Liver (tissue), 8 donors: ENCODE measurements at regions not wholly inside any gene's neighbourhood (a gene's known extent, or its start where the extent isn't known, plus 50 kb on each side); places are given as distances from the start of the nearest gene placed in this dataset.

Experiments
- DNase-seq: peaks from one replicate; pipeline ENCODE4 v3.0.0-alpha.2; 2017; ENCODE audit warnings: low spot score
- H3K27ac ChIP-seq, 2 donors: one replicate each; pipeline ENCODE4 v1.7.0; 2013; ENCODE audit warnings: inconsistent platforms in 2 of 2, low read length in 2 of 2, control low read depth in 1 of 2, low read depth in 1 of 2, mild to moderate bottlenecking in 1 of 2
- H3K27me3 ChIP-seq, 4 donors: one replicate each; pipeline versions ENCODE4 v1.6.1 to v1.7.0; 2013; ENCODE audit warnings: low read length in 3 of 4, inconsistent platforms in 1 of 4, mild to moderate bottlenecking in 1 of 4, moderate library complexity in 1 of 4; ENCODE audit not compliant: control insufficient read depth in 4 of 4, insufficient read depth in 4 of 4
- H3K36me3 ChIP-seq, 4 donors: one replicate each; pipeline versions ENCODE4 v1.6.1 to v1.7.0; 2013; ENCODE audit warnings: low read length in 3 of 4, mild to moderate bottlenecking in 3 of 4, low read depth in 1 of 4, moderate library complexity in 1 of 4; ENCODE audit not compliant: control insufficient read depth in 4 of 4, insufficient read depth in 3 of 4
- H3K4me1 ChIP-seq, 4 donors: one replicate each; pipeline versions ENCODE4 v1.6.1 to v1.7.0; 2013; ENCODE audit warnings: low read length in 3 of 4, mild to moderate bottlenecking in 3 of 4, moderate library complexity in 1 of 4; ENCODE audit not compliant: control insufficient read depth in 4 of 4, insufficient read depth in 4 of 4
- H3K4me3 ChIP-seq, 3 donors: one replicate each; pipeline versions ENCODE4 v1.6.1 to v1.7.0; 2013; ENCODE audit warnings: low read length in 3 of 3, control low read depth in 1 of 3, low read depth in 1 of 3, mild to moderate bottlenecking in 1 of 3
- H3K9ac ChIP-seq, 2 donors: one replicate each; pipeline ENCODE4 v1.7.0; 2013; ENCODE audit warnings: low read length in 2 of 2, mild to moderate bottlenecking in 2 of 2, moderate library complexity in 2 of 2, control low read depth in 1 of 2, low read depth in 1 of 2
- H3K9me3 ChIP-seq, 4 donors: one replicate each; pipeline versions ENCODE4 v1.6.1 to v1.7.0; 2013; ENCODE audit warnings: low read length in 3 of 4; ENCODE audit not compliant: control insufficient read depth in 4 of 4
- EGR1 ChIP-seq, 2 donors: IDR thresholded peaks; 2 replicates each; pipeline ENCODE4 v1.6.1; 2016 to 2018; ENCODE audit warnings: antibody characterized with exemption in 2 of 2, low read depth in 2 of 2
- FOXA1 ChIP-seq: IDR thresholded peaks from 2 replicates; pipeline ENCODE4 v1.6.1; 2016; ENCODE audit warnings: antibody characterized with exemption
- FOXA2 ChIP-seq: IDR thresholded peaks from 2 replicates; pipeline ENCODE4 v1.6.1; 2016; ENCODE audit warnings: antibody characterized with exemption
- GABPA ChIP-seq, 2 donors: IDR thresholded peaks in 1 of 2; conservative IDR thresholded peaks in 1 of 2; 2 replicates each; pipeline ENCODE4 v1.6.1; 2016; ENCODE audit warnings: antibody characterized with exemption in 2 of 2, mild to moderate bottlenecking in 1 of 2, moderate library complexity in 1 of 2
- HNF4A ChIP-seq, 2 donors: conservative IDR thresholded peaks; 2 replicates each; pipeline ENCODE4 v1.6.1; 2016; ENCODE audit warnings: antibody characterized with exemption in 2 of 2, mild to moderate bottlenecking in 2 of 2
- HNF4G ChIP-seq: IDR thresholded peaks from 2 replicates; pipeline ENCODE4 v1.6.1; 2016; ENCODE audit warnings: antibody characterized with exemption
- JUND ChIP-seq, 2 donors: IDR thresholded peaks; 2 replicates each; pipeline ENCODE4 v1.6.1; 2016; ENCODE audit warnings: antibody characterized with exemption in 2 of 2
- NR2F2 ChIP-seq: IDR thresholded peaks from 2 replicates; pipeline ENCODE4 v1.6.1; 2016; ENCODE audit warnings: antibody characterized with exemption
- RAD21 ChIP-seq, 2 donors: IDR thresholded peaks; 2 replicates each; pipeline ENCODE4 v1.6.1; 2016; ENCODE audit warnings: antibody characterized with exemption in 2 of 2, mild to moderate bottlenecking in 2 of 2
- RXRA ChIP-seq, 2 donors: IDR thresholded peaks; 2 replicates each; pipeline ENCODE4 v1.6.1; 2017 to 2018; ENCODE audit warnings: antibody characterized with exemption in 2 of 2, mild to moderate bottlenecking in 1 of 2
- SP1 ChIP-seq: IDR thresholded peaks from 2 replicates; pipeline ENCODE4 v1.6.1; 2018; ENCODE audit warnings: antibody characterized with exemption, mild to moderate bottlenecking
- TAF1 ChIP-seq: conservative IDR thresholded peaks from 2 replicates; pipeline ENCODE4 v1.6.1; 2016; ENCODE audit warnings: antibody characterized with exemption, mild to moderate bottlenecking
- YY1 ChIP-seq: IDR thresholded peaks from 2 replicates; pipeline ENCODE4 v1.6.1; 2016; ENCODE audit warnings: antibody characterized with exemption, mild to moderate bottlenecking
- WGBS: extraction: QIAGEN DNeasy Blood & Tissue Kit; methylation state at CpG from one replicate; pipeline ENCODE4 v1.1.7; 2013; 5-methylcytosine and 5-hydroxymethylcytosine counted together
- TF ChIP-seq, protein P1 (sequence below): IDR thresholded peaks from 2 replicates; pipeline ENCODE4 v1.6.1; 2016; ENCODE audit warnings: antibody characterized with exemption, mild to moderate bottlenecking
- TF ChIP-seq, protein P2 (sequence below): IDR thresholded peaks from 2 replicates; pipeline ENCODE4 v1.6.1; 2016; ENCODE audit warnings: antibody characterized with exemption
- TF ChIP-seq, protein P3 (sequence below): fragments of 150-350 bp; IDR thresholded peaks from 2 replicates; pipeline ENCODE4 v1.5.1; 2017; ENCODE audit warnings: improper control_type of control experiment, low read depth, low read length; ENCODE audit not compliant: missing input control
- TF ChIP-seq, protein P4 (sequence below): IDR thresholded peaks from 2 replicates; pipeline ENCODE4 v1.6.1; 2016; ENCODE audit warnings: antibody characterized with exemption
- TF ChIP-seq, protein P5 (sequence below): IDR thresholded peaks from 2 replicates; pipeline ENCODE4 v1.6.1; 2016; ENCODE audit warnings: antibody characterized with exemption
- donor health status: healthy.
- donor health status: healthy.
- donor health status: healthy.
- donor health status: healthy.
- donor health status: healthy.

DNA sequence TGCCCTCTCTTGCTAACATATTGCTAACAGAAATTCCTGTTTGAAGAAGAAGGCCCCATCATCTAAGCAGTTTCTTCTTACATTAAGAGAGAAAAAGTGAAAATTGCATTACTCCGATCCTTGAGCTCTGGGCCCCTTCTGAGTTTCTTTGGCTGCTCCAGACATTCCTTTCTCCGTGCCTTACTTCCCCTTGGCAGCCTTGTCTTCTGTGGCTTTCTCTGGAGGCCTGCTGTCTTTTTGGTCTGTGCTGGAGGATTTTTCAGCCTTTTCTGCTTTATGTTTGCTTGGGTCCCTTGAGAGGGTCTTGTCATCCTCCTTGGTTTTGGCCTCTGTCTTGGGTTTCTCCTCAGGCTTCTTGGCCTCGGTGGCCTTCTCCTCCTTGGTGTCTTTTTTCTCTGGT, 378.8 kb upstream of the CHD6 start:
- no peak overlapping the region for H3K27ac ChIP-seq
- H3K36me3 ChIP-seq: no peaks in the 10 kb centered on the region

More for the DNA sequence above, 378.8 kb upstream of the CHD6 start:
- DNase-seq: no peak
- TF ChIP-seq YY1: no peak
- TF ChIP-seq, protein P1, sequence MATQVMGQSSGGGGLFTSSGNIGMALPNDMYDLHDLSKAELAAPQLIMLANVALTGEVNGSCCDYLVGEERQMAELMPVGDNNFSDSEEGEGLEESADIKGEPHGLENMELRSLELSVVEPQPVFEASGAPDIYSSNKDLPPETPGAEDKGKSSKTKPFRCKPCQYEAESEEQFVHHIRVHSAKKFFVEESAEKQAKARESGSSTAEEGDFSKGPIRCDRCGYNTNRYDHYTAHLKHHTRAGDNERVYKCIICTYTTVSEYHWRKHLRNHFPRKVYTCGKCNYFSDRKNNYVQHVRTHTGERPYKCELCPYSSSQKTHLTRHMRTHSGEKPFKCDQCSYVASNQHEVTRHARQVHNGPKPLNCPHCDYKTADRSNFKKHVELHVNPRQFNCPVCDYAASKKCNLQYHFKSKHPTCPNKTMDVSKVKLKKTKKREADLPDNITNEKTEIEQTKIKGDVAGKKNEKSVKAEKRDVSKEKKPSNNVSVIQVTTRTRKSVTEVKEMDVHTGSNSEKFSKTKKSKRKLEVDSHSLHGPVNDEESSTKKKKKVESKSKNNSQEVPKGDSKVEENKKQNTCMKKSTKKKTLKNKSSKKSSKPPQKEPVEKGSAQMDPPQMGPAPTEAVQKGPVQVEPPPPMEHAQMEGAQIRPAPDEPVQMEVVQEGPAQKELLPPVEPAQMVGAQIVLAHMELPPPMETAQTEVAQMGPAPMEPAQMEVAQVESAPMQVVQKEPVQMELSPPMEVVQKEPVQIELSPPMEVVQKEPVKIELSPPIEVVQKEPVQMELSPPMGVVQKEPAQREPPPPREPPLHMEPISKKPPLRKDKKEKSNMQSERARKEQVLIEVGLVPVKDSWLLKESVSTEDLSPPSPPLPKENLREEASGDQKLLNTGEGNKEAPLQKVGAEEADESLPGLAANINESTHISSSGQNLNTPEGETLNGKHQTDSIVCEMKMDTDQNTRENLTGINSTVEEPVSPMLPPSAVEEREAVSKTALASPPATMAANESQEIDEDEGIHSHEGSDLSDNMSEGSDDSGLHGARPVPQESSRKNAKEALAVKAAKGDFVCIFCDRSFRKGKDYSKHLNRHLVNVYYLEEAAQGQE: no peak
- TF ChIP-seq, protein P2, sequence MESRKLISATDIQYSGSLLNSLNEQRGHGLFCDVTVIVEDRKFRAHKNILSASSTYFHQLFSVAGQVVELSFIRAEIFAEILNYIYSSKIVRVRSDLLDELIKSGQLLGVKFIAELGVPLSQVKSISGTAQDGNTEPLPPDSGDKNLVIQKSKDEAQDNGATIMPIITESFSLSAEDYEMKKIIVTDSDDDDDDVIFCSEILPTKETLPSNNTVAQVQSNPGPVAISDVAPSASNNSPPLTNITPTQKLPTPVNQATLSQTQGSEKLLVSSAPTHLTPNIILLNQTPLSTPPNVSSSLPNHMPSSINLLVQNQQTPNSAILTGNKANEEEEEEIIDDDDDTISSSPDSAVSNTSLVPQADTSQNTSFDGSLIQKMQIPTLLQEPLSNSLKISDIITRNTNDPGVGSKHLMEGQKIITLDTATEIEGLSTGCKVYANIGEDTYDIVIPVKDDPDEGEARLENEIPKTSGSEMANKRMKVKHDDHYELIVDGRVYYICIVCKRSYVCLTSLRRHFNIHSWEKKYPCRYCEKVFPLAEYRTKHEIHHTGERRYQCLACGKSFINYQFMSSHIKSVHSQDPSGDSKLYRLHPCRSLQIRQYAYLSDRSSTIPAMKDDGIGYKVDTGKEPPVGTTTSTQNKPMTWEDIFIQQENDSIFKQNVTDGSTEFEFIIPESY: no peak
- no peak for TF ChIP-seq TAF1
- TF ChIP-seq SP1: no peak
- TF ChIP-seq HNF4G: no peak
- TF ChIP-seq JUND (IDR thresholded peaks at IDR 0.05): no peak
- no peak for TF ChIP-seq NR2F2
- TF ChIP-seq FOXA2: no peak
- TF ChIP-seq, protein P3, sequence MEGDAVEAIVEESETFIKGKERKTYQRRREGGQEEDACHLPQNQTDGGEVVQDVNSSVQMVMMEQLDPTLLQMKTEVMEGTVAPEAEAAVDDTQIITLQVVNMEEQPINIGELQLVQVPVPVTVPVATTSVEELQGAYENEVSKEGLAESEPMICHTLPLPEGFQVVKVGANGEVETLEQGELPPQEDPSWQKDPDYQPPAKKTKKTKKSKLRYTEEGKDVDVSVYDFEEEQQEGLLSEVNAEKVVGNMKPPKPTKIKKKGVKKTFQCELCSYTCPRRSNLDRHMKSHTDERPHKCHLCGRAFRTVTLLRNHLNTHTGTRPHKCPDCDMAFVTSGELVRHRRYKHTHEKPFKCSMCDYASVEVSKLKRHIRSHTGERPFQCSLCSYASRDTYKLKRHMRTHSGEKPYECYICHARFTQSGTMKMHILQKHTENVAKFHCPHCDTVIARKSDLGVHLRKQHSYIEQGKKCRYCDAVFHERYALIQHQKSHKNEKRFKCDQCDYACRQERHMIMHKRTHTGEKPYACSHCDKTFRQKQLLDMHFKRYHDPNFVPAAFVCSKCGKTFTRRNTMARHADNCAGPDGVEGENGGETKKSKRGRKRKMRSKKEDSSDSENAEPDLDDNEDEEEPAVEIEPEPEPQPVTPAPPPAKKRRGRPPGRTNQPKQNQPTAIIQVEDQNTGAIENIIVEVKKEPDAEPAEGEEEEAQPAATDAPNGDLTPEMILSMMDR: no peak
- TF ChIP-seq FOXA1: no peak
- TF ChIP-seq, protein P4, sequence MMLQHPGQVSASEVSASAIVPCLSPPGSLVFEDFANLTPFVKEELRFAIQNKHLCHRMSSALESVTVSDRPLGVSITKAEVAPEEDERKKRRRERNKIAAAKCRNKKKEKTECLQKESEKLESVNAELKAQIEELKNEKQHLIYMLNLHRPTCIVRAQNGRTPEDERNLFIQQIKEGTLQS: no peak
- TF ChIP-seq RXRA (IDR thresholded peaks at IDR 0.05): no peak
- TF ChIP-seq, protein P5, sequence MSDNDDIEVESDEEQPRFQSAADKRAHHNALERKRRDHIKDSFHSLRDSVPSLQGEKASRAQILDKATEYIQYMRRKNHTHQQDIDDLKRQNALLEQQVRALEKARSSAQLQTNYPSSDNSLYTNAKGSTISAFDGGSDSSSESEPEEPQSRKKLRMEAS: no peak
- no peak for TF ChIP-seq HNF4A (conservative IDR thresholded peaks at IDR 0.05)
- no peak for TF ChIP-seq EGR1 (IDR thresholded peaks at IDR 0.05; ENCODE audit: low read depth in 2 of 2)
- TF ChIP-seq GABPA (IDR thresholded peaks at IDR 0.05 in 1 of 2, conservative IDR thresholded peaks at IDR 0.05 in 1 of 2): no peak
- TF ChIP-seq RAD21 (IDR thresholded peaks at IDR 0.05): no peak
- Histone ChIP-seq H3K4me1 (no peaks in the 10 kb centered on the region), H3K9me3 (no peaks in the 10 kb centered on the region), H3K27me3 (peaks cover 0 to 6% (median 0%) of the 10 kb centered on the region in 4 donors), H3K9ac (no peak overlapping the region), H3K4me3 (no peak overlapping the region)
- 83% methylated on average over 3 of the region's 3 CpGs for WGBS
